Common myeloid progenitor, CD34-positive (primary cell): ENCODE measurements at regions not wholly inside any gene's neighbourhood (a gene's known extent, or its start where the extent isn't known, plus 50 kb on each side); places are given as distances from the start of the nearest gene placed in this dataset.
A peak's percentile ranks its signal among the peaks of the same experiment; 100 is the strongest.

Experiments used
- CTCF ChIA-PET: fragments of 350-600 bp; sonication (Branson Sonifier 250); formaldehyde crosslinking; loops from one replicate; lab custom pipeline; 2021; ENCODE audit warnings: antibody characterized with exemption; lab: Charles Lee
- POLR2A ChIA-PET: fragments of 350-600 bp; sonication (Branson Sonifier 250); formaldehyde crosslinking; loops from one replicate; lab custom pipeline; 2021; ENCODE audit warnings: antibody characterized with exemption; lab: Charles Lee
- DNase-seq, 3 donors: peaks; one replicate each; pipeline versions ENCODE4 v3.0.0 to v3.0.0-alpha.2; 2013
- H3K27ac ChIP-seq, 2 experiments: 1 replicate in 1 of 2; 2 replicates in 1 of 2; pipeline ENCODE4 v1.7.0; 2013; ENCODE audit warnings: inconsistent platforms in 2 of 2, low read length in 2 of 2, mild to moderate bottlenecking in 2 of 2, low read depth in 1 of 2, moderate library complexity in 1 of 2; ENCODE audit not compliant: severe bottlenecking in 2 of 2, insufficient read depth in 1 of 2, poor library complexity in 1 of 2
- H3K27me3 ChIP-seq, 5 experiments: replicated peaks in 2 of 5; 1 replicate in 3 of 5; 2 replicates in 2 of 5; pipeline versions ENCODE4 v1.6.1 to v1.7.0; 2013; ENCODE audit warnings: low read length in 4 of 5, mild to moderate bottlenecking in 2 of 5, moderate library complexity in 2 of 5, inconsistent platforms in 1 of 5; ENCODE audit not compliant: insufficient read depth in 5 of 5, control insufficient read depth in 4 of 5
- H3K36me3 ChIP-seq, 4 experiments: 1 replicate in 2 of 4; 2 replicates in 2 of 4; pipeline versions ENCODE4 v1.6.1 to v1.7.0; 2013; ENCODE audit warnings: low read length in 3 of 4, control low read depth in 1 of 4, mild to moderate bottlenecking in 1 of 4; ENCODE audit not compliant: control insufficient read depth in 4 of 4, insufficient read depth in 4 of 4
- H3K4me1 ChIP-seq, 4 experiments: 1 replicate in 3 of 4; 2 replicates in 1 of 4; pipeline versions ENCODE4 v1.6.1 to v1.7.1; 2013; ENCODE audit warnings: low read length in 3 of 4, mild to moderate bottlenecking in 3 of 4, control low read depth in 1 of 4, inconsistent platforms in 1 of 4, moderate library complexity in 1 of 4; ENCODE audit not compliant: control insufficient read depth in 4 of 4, insufficient read depth in 4 of 4; ENCODE audit errors: control extremely low read depth in 1 of 4
- H3K4me3 ChIP-seq, 7 experiments: 1 replicate in 4 of 7; 2 replicates in 3 of 7; pipeline versions ENCODE4 v1.5.1 to v1.7.0; 2013; ENCODE audit warnings: mild to moderate bottlenecking in 7 of 7, low read length in 6 of 7, moderate library complexity in 6 of 7, inconsistent platforms in 2 of 7, low read depth in 2 of 7, control low read depth in 1 of 7; ENCODE audit not compliant: insufficient read depth in 4 of 7, control insufficient read depth in 1 of 7; ENCODE audit errors: extremely low read depth in 1 of 7
- H3K9me3 ChIP-seq, 5 experiments: 1 replicate in 4 of 5; 2 replicates in 1 of 5; pipeline versions ENCODE4 v1.6.1 to v1.7.1; 2013; ENCODE audit warnings: low read length in 4 of 5, mild to moderate bottlenecking in 2 of 5, inconsistent platforms in 1 of 5, low read depth in 1 of 5, moderate library complexity in 1 of 5; ENCODE audit not compliant: control insufficient read depth in 4 of 5, insufficient read depth in 2 of 5; ENCODE audit errors: control extremely low read depth in 1 of 5
- WGBS: methylation state at CpG from one replicate; pipeline ENCODE4 v1.1.5; 2013; ENCODE audit not compliant: insufficient coverage; 5-methylcytosine and 5-hydroxymethylcytosine counted together

- Histone ChIP-seq H3K4me1 (peaks cover 18 to 39% (median 30%) of the 10 kb centered on the region in 4 experiments), H3K4me3 (peak overlapping the region in 2 of 7 experiments; percentile 25 to 48), H3K9me3 (peaks cover 0 to 6% (median 0%) of the 10 kb centered on the region in 5 experiments), H3K27me3 (no peaks in the 10 kb centered on the region), H3K27ac (no peak overlapping the region), H3K36me3 (no peaks in the 10 kb centered on the region)
- CTCF ChIA-PET, result interaction anchor here (1.3 to 2.6 kb wide), 2 partner anchors 11 to 44 kb away, joined by 4 to 9 read pairs; no protein-coding TSS in a partner anchor
- DNase-seq, result peak in 2 of 3 donors; percentile 57 to 66
- POLR2A ChIA-PET, result no interaction called here
- WGBS, result 0% methylated on average over 2 of the region's 5 CpGs
Measured at GRCh38 chr14:49505041-49505766, 81.0 kb downstream of the RPS29 start.

GRCh38 chr14:49497725-49498348 lies 88.3 kb downstream of the RPS29 start:
- no peaks in the 10 kb centered on the region for H3K36me3 ChIP-seq
- DNase-seq, result peak; percentile 81 to 91 (median 88)
- ChIA-PET CTCF (interaction anchor here (0.6 to 4.2 kb wide), 14 partner anchors 9 to 290 kb away, joined by 3 to 15 read pairs (median 4); partner anchors contain the start of gene LRR1), POLR2A (no interaction called here)
- no peak overlapping the region for H3K4me3 ChIP-seq
- no peaks in the 10 kb centered on the region for H3K27me3 ChIP-seq
- WGBS, result 57% methylated on average over 1 of the region's 7 CpGs
- peaks cover 12 to 25% (median 16%) of the 10 kb centered on the region in 4 experiments for H3K4me1 ChIP-seq
- no peaks in the 10 kb centered on the region for H3K9me3 ChIP-seq
- no peak overlapping the region for H3K27ac ChIP-seq

GRCh38 chr14:49497267-49497666 lies 88.9 kb downstream of the RPS29 start:
- 100% methylated on average over 1 of the region's 7 CpGs for WGBS

GRCh38 chr14:49494836-49495235 lies 91.3 kb downstream of the RPS29 start:
- Histone ChIP-seq H3K27me3 (no peaks in the 10 kb centered on the region), H3K9me3 (no peaks in the 10 kb centered on the region), H3K4me1 (peaks cover 6 to 28% (median 14%) of the 10 kb centered on the region in 4 experiments), H3K36me3 (no peaks in the 10 kb centered on the region), H3K27ac (no peak overlapping the region), H3K4me3 (no peak overlapping the region)
- DNase-seq, result no peak
- ChIA-PET POLR2A (no interaction called here), CTCF (interaction anchor here (0.7 to 1.5 kb wide), 2 partner anchors 10 to 25 kb away, joined by 3 to 4 read pairs; no protein-coding TSS in a partner anchor)
- WGBS, result 93% methylated on average over 4 of the region's 4 CpGs

More at GRCh38 chr14:49497267-49497666, 88.9 kb downstream of the RPS29 start:
- no peak for DNase-seq
- Histone ChIP-seq H3K36me3 (no peaks in the 10 kb centered on the region), H3K27ac (no peak overlapping the region), H3K4me1 (peaks cover 12 to 27% (median 15%) of the 10 kb centered on the region in 4 experiments), H3K4me3 (no peak overlapping the region), H3K27me3 (no peaks in the 10 kb centered on the region), H3K9me3 (no peaks in the 10 kb centered on the region)
- CTCF ChIA-PET, result interaction anchor here (0.6 to 4.2 kb wide), 14 partner anchors 8 to 291 kb away, joined by 3 to 15 read pairs (median 4); partner anchors contain the start of gene LRR1
- POLR2A ChIA-PET, result no interaction called here

- H3K27me3 ChIP-seq, result no peaks in the 10 kb centered on the region
- DNase-seq, result peak; percentile 43 to 92 (median 85)
- ChIA-PET CTCF (no interaction called here), POLR2A (no interaction called here)
- 0% methylated on average over 1 of the region's 3 CpGs for WGBS
- H3K9me3 ChIP-seq, result no peaks in the 10 kb centered on the region
- no peaks in the 10 kb centered on the region for H3K36me3 ChIP-seq
- H3K27ac ChIP-seq, result no peak overlapping the region
- no peak overlapping the region for H3K4me3 ChIP-seq
- peaks cover 6 to 28% (median 16%) of the 10 kb centered on the region in 4 experiments for H3K4me1 ChIP-seq
Measured at GRCh38 chr14:49493557-49493956, 92.6 kb downstream of the RPS29 start.

- no peak overlapping the region for H3K4me3 ChIP-seq
- DNase-seq, result no peak
- no peaks in the 10 kb centered on the region for H3K27me3 ChIP-seq
- H3K4me1 ChIP-seq, result peaks cover 6 to 28% (median 15%) of the 10 kb centered on the region in 4 experiments
- no peaks in the 10 kb centered on the region for H3K36me3 ChIP-seq
- ChIA-PET CTCF (no interaction called here), POLR2A (no interaction called here)
- H3K9me3 ChIP-seq, result no peaks in the 10 kb centered on the region
- 100% methylated on average over 3 of the region's 3 CpGs for WGBS
- H3K27ac ChIP-seq, result no peak overlapping the region
Measured at GRCh38 chr14:49492151-49492550, 94.0 kb downstream of the RPS29 start.

DNA sequence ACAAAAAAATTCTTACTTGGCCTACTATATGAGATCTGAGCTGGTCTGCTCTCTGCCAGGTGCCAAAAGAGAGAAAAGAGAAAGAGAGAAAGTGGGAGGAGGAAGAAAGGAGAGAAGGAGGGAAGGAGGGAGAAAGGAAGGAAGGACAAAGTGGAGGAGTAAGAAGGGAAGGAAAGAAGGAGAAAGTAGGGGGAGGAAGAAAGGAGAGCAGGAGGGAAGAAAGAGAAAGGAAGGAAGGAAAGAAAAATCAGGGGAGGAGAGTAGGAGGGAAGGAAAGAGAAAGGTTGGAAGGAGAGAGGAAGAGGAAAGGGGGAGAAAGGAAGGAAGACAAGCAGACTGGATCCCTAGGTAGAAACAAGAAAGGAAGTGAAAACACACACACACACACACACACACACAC lies 96.8 kb downstream of the RPS29 start:
- no peak for DNase-seq
- ChIA-PET CTCF (interaction anchor here (2.8 kb wide), 1 partner anchor 8 kb away, joined by 15 read pairs; no protein-coding TSS in a partner anchor), POLR2A (no interaction called here)
- H3K27ac ChIP-seq, result no peak overlapping the region
- no peaks in the 10 kb centered on the region for H3K9me3 ChIP-seq
- H3K4me3 ChIP-seq, result no peak overlapping the region
- no peaks in the 10 kb centered on the region for H3K27me3 ChIP-seq
- peaks cover 6 to 29% (median 14%) of the 10 kb centered on the region in 4 experiments for H3K4me1 ChIP-seq
- H3K36me3 ChIP-seq, result no peaks in the 10 kb centered on the region
